GM19468 (cell line): ENCODE measurements at regions not wholly inside any gene's neighbourhood (a gene's known extent, or its start where the extent isn't known, plus 50 kb on each side); places are given as distances from the start of the nearest gene placed in this dataset.
"Not testable (repeated sequence)": the region's sequence is repeated elsewhere in the genome, so short reads cannot be mapped to it uniquely, and the experiment has no call there.

Experiments
- ATAC-seq: cut with Tn5 transposase; IDR thresholded peaks from one replicate; pipeline ENCODE4 v1.9.1; 2021; ENCODE audit warnings: mild to moderate bottlenecking, moderate library complexity, moderate number of reproducible peaks; ENCODE audit not compliant: unreplicated experiment; ENCODE audit errors: extremely low read depth

GRCh38 chrX:129092757-129093156 is 430.5 kb downstream of the SMARCA1 start:
- no peak for ATAC-seq

GRCh38 chrX:129092242-129092641 is 431.0 kb downstream of the SMARCA1 start:
- no peak for ATAC-seq

DNA sequence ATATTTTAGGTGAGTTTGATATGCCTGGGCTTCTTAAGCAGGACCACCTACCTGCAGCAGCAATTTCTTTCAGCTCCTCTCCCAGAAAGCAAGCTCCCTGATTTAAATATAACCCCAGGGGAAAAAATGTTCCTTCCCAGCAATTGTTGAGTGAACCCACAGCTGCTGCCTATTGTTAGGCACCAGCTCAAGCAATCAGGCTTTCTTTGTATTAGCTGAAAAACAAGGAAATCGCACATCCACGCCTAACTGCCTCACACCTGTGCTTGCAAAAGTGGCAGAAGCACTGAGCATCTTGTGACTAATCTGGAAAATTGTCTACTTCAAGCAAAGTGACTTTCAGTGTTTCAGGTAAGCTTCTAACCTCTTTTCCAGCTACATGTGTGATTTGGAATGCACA is 432.2 kb downstream of the SMARCA1 start:
- ATAC-seq = no peak

- no peak for ATAC-seq
These were observed 436.5 kb downstream of the SMARCA1 start for GRCh38 chrX:129086802-129087201.

GRCh38 chrX:129084291-129084690 is 439.0 kb downstream of the SMARCA1 start:
- not testable (repeated sequence) for ATAC-seq

DNA sequence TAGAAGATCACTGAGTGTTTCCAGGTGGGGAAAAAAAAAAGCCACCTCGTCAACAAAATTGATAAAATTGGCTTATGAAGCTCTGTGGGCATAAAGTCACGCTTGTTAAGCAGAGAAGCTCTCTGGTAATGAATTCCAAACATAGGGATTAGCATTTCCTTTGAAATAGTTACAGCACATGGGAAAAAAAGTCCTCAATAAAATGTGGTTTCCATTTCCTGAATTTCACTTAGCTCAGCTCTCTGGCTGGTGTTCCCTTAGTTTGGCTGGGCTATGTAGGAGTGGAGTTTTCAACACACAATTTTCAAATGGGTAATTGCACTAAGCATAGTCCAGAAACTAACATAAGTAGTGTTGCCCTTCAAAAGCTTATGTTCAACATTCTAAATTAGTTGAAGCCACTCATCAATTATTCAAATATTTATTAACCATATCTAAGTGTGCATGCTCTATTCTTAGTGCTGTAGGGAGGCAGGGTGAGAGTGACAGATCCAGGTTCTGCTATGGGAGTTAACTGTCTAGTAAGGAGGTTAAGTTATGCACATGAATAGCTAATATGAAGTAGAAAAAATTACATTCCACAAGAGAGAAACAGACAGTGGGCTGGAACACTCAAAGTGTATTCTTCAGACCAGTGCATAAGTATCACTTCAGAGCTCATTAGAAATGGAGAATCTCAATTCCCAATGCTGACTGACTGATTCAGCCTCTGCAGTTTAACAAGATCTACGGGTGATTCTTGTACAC is 445.7 kb downstream of the SMARCA1 start:
- no peak for ATAC-seq

DNA sequence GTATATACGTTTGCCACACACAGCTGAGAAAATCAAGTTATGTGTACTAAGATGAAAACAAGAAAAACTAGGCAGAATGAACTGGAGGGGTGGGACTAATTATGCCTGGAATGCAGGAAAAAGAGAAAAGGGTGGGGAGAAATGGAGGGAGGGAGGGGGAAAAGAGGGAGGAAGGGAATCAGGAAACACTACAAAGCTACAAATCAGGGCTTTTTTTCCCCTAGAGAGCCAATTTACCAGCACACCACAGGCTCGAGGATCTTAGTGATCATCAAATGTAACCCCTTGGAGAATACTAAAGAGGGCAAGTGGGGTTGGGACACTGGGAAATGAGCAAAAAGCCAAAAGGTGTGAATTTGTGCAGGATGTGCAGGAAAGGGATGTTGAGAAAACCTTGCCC is 451.9 kb downstream of the SMARCA1 start:
- ATAC-seq = no peak

DNA sequence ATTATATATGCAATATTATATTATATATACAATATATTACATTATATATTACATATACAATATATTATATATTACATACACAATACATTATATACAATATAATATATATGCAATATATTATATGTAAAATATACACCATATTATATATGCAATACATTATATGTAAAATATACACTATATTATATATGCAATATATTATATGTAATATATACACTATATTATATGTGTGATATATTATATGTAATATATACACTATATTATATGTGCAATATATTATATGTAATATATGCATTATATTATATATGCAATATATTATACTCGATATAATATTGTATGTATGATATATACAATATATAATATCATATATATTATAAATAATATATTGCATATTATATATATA is 457.4 kb downstream of the SMARCA1 start:
- ATAC-seq = no peak

DNA sequence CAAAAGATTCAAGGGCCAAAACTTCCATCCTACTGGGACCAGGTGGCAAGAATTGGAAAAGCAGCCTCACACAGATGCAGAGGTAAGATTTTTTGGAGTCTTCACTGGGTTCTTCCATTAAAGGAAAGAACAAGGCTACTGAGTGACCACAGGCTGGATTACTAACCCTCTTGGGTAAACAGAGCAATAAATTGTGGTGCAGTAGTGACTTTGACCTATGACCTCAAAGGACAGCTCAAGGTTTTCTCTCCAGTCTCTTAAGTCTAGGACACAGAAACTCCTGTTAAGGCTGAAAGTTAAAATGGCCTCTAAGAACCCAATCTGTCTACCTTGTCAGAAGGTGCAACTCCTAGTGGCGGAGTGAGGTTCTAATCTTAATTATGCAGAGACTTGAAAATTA is 464.9 kb downstream of the SMARCA1 start:
- no peak for ATAC-seq

DNA sequence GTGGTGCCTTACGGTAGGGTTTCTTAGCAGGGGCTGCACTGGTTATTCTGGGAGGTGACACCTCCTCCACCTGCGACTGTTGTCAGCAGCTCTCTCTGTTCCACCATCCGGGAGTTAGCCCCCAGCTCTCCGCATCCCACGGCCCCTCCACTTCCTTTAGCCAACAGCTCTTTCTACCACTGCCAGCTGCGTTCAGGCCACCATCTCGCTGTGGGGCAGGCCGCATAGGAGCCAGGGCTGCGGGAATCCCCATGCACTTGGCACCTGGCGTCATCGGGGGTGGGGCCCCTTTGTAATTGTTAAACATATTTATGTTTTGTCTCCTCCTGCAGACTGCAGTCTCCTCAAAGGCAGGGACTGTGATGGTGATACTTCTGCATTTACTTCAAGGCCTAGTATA is 480.2 kb downstream of the SMARCA1 start:
- ATAC-seq = no peak

DNA sequence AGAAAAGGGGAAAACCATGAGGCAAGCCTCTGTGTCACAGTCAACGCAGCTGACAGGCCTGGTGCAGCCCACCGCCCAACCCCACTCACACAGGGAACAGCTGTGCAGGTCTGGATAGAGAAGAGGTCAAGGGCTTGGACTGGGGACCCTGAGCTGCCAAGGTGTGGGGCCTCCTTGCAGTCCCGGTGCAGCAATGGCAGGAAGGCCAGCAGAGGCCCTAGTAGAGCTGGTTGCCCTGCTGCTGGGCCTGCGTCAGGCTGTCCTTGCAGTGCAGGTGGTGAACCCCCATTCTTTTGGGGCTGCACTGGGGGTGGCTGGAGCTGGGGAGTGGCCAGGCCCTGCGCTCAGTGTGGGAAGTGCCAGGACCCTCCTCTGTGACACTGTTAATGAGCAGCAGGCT is 482.0 kb downstream of the SMARCA1 start:
- no peak for ATAC-seq

DNA sequence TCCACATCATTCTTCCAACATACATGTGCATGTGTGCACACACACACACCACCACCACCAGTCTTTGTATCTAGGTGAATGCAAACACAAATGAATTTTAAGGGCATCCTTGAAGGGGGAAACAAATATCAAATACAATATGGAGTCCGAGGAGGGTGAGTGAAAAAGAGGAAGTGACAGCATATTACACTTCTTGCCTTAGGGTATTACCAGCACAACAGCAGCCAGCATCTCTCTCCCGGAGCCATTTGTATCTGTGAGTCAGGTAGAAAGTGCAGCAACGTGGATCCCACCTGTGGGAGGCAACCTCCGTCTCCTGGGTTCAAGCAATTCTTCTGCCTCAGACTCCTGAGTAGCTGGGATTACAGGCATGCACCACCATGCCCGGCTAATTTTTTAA is 483.2 kb downstream of the SMARCA1 start:
- ATAC-seq = no peak

DNA sequence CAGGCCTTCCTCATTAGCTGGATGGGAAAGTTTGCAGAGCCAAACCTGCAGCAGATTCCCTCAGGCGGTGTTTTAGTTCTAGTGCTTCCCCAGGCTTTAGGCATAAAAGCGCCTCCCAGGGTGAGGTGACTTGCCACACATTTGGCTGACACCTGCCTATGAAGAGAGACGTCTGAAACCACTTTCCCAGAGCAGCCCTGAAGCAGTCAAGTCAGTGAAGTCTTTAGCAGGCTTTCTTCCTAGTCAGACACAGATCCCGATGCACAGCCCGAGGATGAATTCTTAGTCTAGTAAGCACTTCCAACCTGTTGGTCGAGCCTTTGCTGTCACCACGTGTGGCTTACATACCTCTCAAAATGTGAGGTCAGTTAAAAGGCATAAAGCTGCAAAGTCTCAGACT is 484.1 kb downstream of the SMARCA1 start:
- no peak for ATAC-seq

DNA sequence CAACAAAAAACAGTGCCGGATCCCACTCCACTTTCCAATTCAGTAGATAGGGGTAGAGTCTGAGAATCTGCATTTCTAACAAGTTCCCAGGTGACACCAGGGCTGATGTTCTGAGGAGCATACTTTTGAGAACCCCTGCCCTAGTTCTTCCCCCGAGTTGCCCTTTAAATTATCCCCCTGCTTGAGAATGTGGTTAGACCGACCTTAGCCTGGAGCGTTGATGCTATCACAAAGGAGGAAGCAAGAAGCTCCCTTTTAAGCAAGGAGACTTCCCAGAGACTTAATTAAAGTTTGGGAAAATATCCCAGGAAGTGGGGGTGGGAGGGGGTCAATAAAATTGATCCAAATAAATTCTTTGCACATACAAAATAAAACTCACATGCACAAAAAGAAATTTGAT is 485.9 kb downstream of the SMARCA1 start:
- no peak for ATAC-seq

GRCh38 chrX:129035180-129035579 is 488.1 kb downstream of the SMARCA1 start:
- ATAC-seq = no peak

- ATAC-seq = no peak
These were observed 489.1 kb downstream of the SMARCA1 start for GRCh38 chrX:129034196-129034595.

DNA sequence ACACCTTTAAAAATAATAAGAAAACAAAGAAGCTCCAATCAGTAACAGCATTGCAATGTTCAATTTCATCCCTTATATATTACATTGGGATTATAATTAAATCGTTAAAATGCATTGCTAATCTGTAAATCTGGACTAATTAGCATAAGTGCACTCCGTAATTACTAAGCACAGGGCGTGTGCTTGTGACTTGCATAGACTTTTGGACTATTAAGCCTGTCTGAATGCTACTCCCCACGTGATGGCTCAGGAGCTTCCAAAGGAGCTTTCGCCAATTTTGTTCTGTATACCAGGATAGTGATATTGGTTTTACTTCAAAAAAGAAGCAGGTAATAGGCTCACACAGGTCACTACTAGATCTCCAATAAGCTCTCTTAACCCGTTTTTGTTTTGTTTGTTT is 497.1 kb downstream of the SMARCA1 start:
- ATAC-seq = no peak

GRCh38 chrX:129025376-129025775 is 497.9 kb downstream of the SMARCA1 start:
- no peak for ATAC-seq

GRCh38 chrX:129019412-129019811 is 503.9 kb downstream of the SMARCA1 start:
- ATAC-seq = no peak

DNA sequence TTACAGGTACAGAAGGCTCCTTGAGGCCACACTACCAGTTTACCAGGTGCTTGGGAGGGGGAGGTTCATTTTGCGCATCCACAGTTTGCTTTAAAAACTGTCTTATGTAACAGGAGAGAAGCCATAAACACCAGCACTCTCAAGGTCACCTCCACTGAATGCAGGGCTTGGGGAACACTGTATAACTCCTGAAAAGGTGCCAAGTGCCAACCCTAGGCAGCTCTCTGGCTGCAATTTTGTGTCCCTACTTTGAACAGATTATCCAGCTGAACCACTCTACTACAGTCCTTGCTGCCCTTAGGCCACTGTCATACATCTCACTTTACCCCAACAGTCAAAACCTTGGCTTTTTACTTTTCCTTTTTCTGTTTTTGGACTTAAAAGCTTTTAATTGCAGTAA is 507.9 kb downstream of the SMARCA1 start:
- no peak for ATAC-seq

GRCh38 chrX:129013574-129013973 is 509.7 kb downstream of the SMARCA1 start:
- ATAC-seq = no peak

DNA sequence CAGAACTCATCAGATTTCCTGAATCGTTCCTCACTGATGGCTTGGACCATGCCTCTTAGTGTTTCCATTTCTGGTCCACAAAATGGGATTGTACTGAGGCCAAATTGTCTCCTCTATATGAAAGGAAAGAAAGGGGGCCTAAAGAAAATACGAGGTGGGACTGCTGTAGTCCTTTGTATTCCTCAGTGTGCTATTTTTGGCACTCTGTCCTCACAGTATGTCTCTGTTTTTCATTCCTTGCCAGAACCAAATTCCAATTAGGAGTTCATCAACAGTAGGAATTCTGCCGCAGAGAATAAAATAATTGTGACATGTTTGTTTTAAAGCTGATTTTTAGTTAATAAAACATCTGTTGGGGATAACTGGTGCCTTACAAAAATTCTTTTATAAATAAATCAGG is 515.7 kb downstream of the SMARCA1 start:
- ATAC-seq = no peak
